ENCODE measurements at regions not wholly inside any gene's neighbourhood (a gene's known extent, or its start where the extent isn't known, plus 50 kb on each side); places are given as distances from the start of the nearest gene placed in this dataset.

GRCh38 chr3:194009019-194009418 lies 126.9 kb upstream of the HES1 start:
- TF ChIP-seq CTCF (IDR thresholded peaks at IDR 0.05) (no peak), POLR2A (IDR thresholded peaks at IDR 0.05) (no peak)

Measured in esophagus squamous epithelium (tissue), 4 donors.